B cell (primary cell): ENCODE measurements at regions not wholly inside any gene's neighbourhood (a gene's known extent, or its start where the extent isn't known, plus 50 kb on each side); places are given as distances from the start of the nearest gene placed in this dataset.

ENCODE experiments used
- ATAC-seq: fragments of 200-7000 bp; cut with Tn5 transposase; one replicate; pipeline ENCODE4 v1.10.0; 2021; ENCODE audit warnings: low read depth, mild to moderate bottlenecking, moderate number of reproducible peaks, moderate library complexity
- CTCF ChIA-PET: fragments of 350-600 bp; sonication (Branson Sonifier 250); formaldehyde crosslinking; loops from one replicate; lab custom pipeline; 2021; ENCODE audit warnings: antibody characterized with exemption, inconsistent platforms; lab: Charles Lee
- POLR2A ChIA-PET: fragments of 350-600 bp; sonication (Branson Sonifier 250); formaldehyde crosslinking; loops from one replicate; lab custom pipeline; 2021; ENCODE audit warnings: antibody characterized with exemption; lab: Charles Lee
- DNase-seq: peaks from one replicate; pipeline ENCODE4 v3.0.0; 2013
- H2AFZ ChIP-seq: 2 replicates; pipeline ENCODE4 v1.6.1; 2012; ENCODE audit warnings: mild to moderate bottlenecking, low read depth, low read length; ENCODE audit not compliant: insufficient read depth, poor library complexity, severe bottlenecking
- H3K27ac ChIP-seq, 2 donors: 1 replicate in 1 of 2; 2 replicates in 1 of 2; pipeline ENCODE4 v1.5.1; 2012 to 2013; ENCODE audit warnings: low read length in 2 of 2, mild to moderate bottlenecking in 2 of 2, moderate library complexity in 1 of 2
- H3K27me3 ChIP-seq, 4 experiments: fragments of 200-600 bp in 1 of 4; sonication (generic) in 1 of 4; replicated peaks in 1 of 4; 1 replicate in 2 of 4; 2 replicates in 2 of 4; pipeline versions ENCODE4 v1.6.1 to v1.7.0; 2013 to 2016; ENCODE audit warnings: low read length in 3 of 4, mild to moderate bottlenecking in 2 of 4, mixed read lengths in 1 of 4, moderate library complexity in 1 of 4; ENCODE audit not compliant: insufficient read depth in 4 of 4, control insufficient read depth in 3 of 4; ENCODE audit errors: control extremely low read depth in 1 of 4
- H3K36me3 ChIP-seq, 2 experiments: replicated peaks in 1 of 2; 1 replicate in 1 of 2; 2 replicates in 1 of 2; pipeline versions ENCODE4 v1.6.1 to v1.7.1; 2013; ENCODE audit warnings: low read length in 1 of 2; ENCODE audit not compliant: insufficient read depth in 2 of 2, control insufficient read depth in 1 of 2; ENCODE audit errors: control extremely low read depth in 1 of 2, extremely low read depth in 1 of 2
- H3K4me1 ChIP-seq, 2 donors: fragments of 200-600 bp in 1 of 2; sonication (generic) in 1 of 2; 1 replicate in 1 of 2; 2 replicates in 1 of 2; pipeline versions ENCODE4 v1.5.1 to v1.6.1; 2013 to 2017; ENCODE audit warnings: low read length in 2 of 2; ENCODE audit not compliant: control insufficient read depth in 2 of 2, insufficient read depth in 2 of 2
- H3K4me2 ChIP-seq: replicated peaks from 2 replicates; pipeline ENCODE3; 2012; ENCODE audit warnings: mild to moderate bottlenecking, low read depth, low read length; ENCODE audit not compliant: poor library complexity, severe bottlenecking
- H3K4me3 ChIP-seq, 5 experiments: fragments of 200-600 bp in 1 of 5; sonication (generic) in 1 of 5; 1 replicate in 3 of 5; 2 replicates in 2 of 5; pipeline versions ENCODE4 v1.5.1 to v1.7.0; 2011 to 2016; ENCODE audit warnings: low read length in 4 of 5, mild to moderate bottlenecking in 4 of 5, low read depth in 2 of 5, control low read depth in 1 of 5, moderate library complexity in 1 of 5; ENCODE audit not compliant: insufficient read depth in 1 of 5; ENCODE audit errors: control extremely low read depth in 1 of 5, extremely low read depth in 1 of 5
- H3K79me2 ChIP-seq: fragments of 200-600 bp; sonication (generic); one replicate; pipeline ENCODE4 v1.6.0; 2016; ENCODE audit warnings: low read length; ENCODE audit not compliant: control insufficient read depth, insufficient read depth
- H3K9ac ChIP-seq: fragments of 200-600 bp; sonication (generic); 2 replicates; pipeline ENCODE4 v1.6.1; 2017; ENCODE audit warnings: mild to moderate bottlenecking, low read length, moderate library complexity
- H3K9me3 ChIP-seq, 3 donors: one replicate each; pipeline versions ENCODE4 v1.6.1 to v1.7.1; 2013; ENCODE audit warnings: low read length in 2 of 3; ENCODE audit not compliant: control insufficient read depth in 2 of 3, insufficient read depth in 1 of 3; ENCODE audit errors: control extremely low read depth in 1 of 3
- H4K20me1 ChIP-seq: 2 replicates; pipeline ENCODE4 v1.6.0; 2012; ENCODE audit warnings: mild to moderate bottlenecking, low read length; ENCODE audit not compliant: insufficient read depth, control insufficient read depth, poor library complexity, severe bottlenecking
- H3K27ac Mint-ChIP-seq: one replicate; pipeline ENCODE4 v1.8.0; 2021; ENCODE audit warnings: mixed read lengths
- H3K27me3 Mint-ChIP-seq: one replicate; pipeline ENCODE4 v1.8.0; 2021; ENCODE audit warnings: mixed read lengths
- H3K4me1 Mint-ChIP-seq: one replicate; pipeline ENCODE4 v1.8.0; 2021; ENCODE audit warnings: mixed read lengths
- H3K4me3 Mint-ChIP-seq: one replicate; pipeline ENCODE4 v1.8.0; 2021; ENCODE audit warnings: mixed read lengths
- H3K9me3 Mint-ChIP-seq: one replicate; pipeline ENCODE4 v1.8.0; 2022; ENCODE audit warnings: mixed read lengths; ENCODE audit not compliant: insufficient read depth
- CTCF ChIP-seq: fragments of 200-600 bp; IDR thresholded peaks from one replicate; pipeline ENCODE4 v1.8.0; 2022; ENCODE audit warnings: antibody characterized with exemption, mild to moderate bottlenecking
- EZH2 ChIP-seq: IDR thresholded peaks from 2 replicates; pipeline ENCODE4 v1.6.1; 2012; ENCODE audit warnings: borderline replicate concordance, low read depth, mild to moderate bottlenecking, moderate library complexity, low read length; ENCODE audit not compliant: insufficient read depth, poor library complexity, severe bottlenecking
- WGBS: methylation state at CpG from one replicate; pipeline ENCODE4 v1.1.5; 2013; ENCODE audit warnings: missing lambda C conversion rate; ENCODE audit not compliant: insufficient coverage; 5-methylcytosine and 5-hydroxymethylcytosine counted together
- intact Hi-C: fragments of 100-400 bp; cut with micrococcal nuclease; formaldehyde crosslinking; loops from one replicate; pipeline ENCODE4 v1.10.0; 2022

GRCh38 chr14:84591827-84592445, 938.0 kb upstream of the FLRT2 start:
- H4K20me1 ChIP-seq, result no peaks in the 10 kb centered on the region
- ChIA-PET CTCF (no interaction called here), POLR2A (no interaction called here)
- H3K4me1 ChIP-seq, result no peaks in the 10 kb centered on the region
- intact Hi-C loops, result no loop called here
- no peak overlapping the region for H2AFZ ChIP-seq
- H3K27me3 ChIP-seq, result no peaks in the 10 kb centered on the region
- H3K27me3 Mint-ChIP-seq, result no peaks in the 10 kb centered on the region
- H3K4me3 ChIP-seq, result no peak overlapping the region
- no peak overlapping the region for H3K27ac Mint-ChIP-seq
- no peaks in the 10 kb centered on the region for H3K4me1 Mint-ChIP-seq
- 92% methylated on average over 5 of the region's 9 CpGs for WGBS
- DNase-seq (no peak), ATAC-seq (no peak)
- peaks cover 0 to 5% (median 0%) of the 10 kb centered on the region in 3 donors for H3K9me3 ChIP-seq
- no peaks in the 10 kb centered on the region for H3K79me2 ChIP-seq
- no peak for TF ChIP-seq EZH2
- TF ChIP-seq CTCF, result no peak
- no peak overlapping the region for H3K4me3 Mint-ChIP-seq
- no peak overlapping the region for H3K27ac ChIP-seq
- H3K36me3 ChIP-seq, result no peaks in the 10 kb centered on the region
- no peak overlapping the region for H3K4me2 ChIP-seq
- H3K9ac ChIP-seq, result no peak overlapping the region
- H3K9me3 Mint-ChIP-seq, result no peaks in the 10 kb centered on the region

DNA sequence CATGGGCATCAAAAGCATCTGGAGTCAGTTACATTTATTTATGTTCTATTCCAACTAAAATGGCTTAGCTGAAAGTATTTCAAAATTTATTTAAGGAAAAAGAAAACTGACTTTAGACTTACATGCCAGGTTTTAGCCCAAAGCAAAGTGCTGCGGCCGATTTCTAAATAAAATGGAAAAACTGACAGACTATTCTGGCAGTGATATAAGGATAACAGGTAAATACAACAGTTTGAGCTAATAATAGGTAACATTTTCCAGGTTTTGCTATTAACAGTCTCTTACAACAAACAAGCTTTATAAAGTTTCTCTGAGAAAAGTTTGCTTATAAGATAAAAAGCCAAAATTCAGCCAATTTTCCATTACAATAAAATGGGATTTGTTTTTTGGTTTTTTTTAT, 937.2 kb upstream of the FLRT2 start:
- Histone ChIP-seq H3K36me3 (no peaks in the 10 kb centered on the region), H3K9ac (no peak overlapping the region), H3K4me2 (no peak overlapping the region), H4K20me1 (no peaks in the 10 kb centered on the region), H3K4me3 (no peak overlapping the region), H3K27me3 (no peaks in the 10 kb centered on the region), H2AFZ (no peak overlapping the region), H3K4me1 (no peaks in the 10 kb centered on the region), H3K27ac (no peak overlapping the region), H3K9me3 (peaks cover 0 to 10% (median 0%) of the 10 kb centered on the region in 3 donors), H3K79me2 (no peaks in the 10 kb centered on the region)
- H3K9me3 Mint-ChIP-seq, result no peaks in the 10 kb centered on the region
- ChIA-PET CTCF (no interaction called here), POLR2A (no interaction called here)
- ATAC-seq (no peak), DNase-seq (no peak)
- TF ChIP-seq CTCF, result no peak
- TF ChIP-seq EZH2, result no peak
- intact Hi-C loops, result no loop called here
- H3K27me3 Mint-ChIP-seq, result no peaks in the 10 kb centered on the region
- no CpG with 5 or more reads among the region's 2 CpGs for WGBS
- no peaks in the 10 kb centered on the region for H3K4me1 Mint-ChIP-seq
- H3K4me3 Mint-ChIP-seq, result no peak overlapping the region
- no peak overlapping the region for H3K27ac Mint-ChIP-seq
